Gastrocnemius medialis (tissue), 4 donors: ENCODE measurements at regions not wholly inside any gene's neighbourhood (a gene's known extent, or its start where the extent isn't known, plus 50 kb on each side); places are given as distances from the start of the nearest gene placed in this dataset.

Experiments
- CTCF ChIP-seq, 5 experiments: fragments of 450-650 bp in 3 of 5; fragments of 200-600 bp in 2 of 5; sonication (generic) in 2 of 5; IDR thresholded peaks in 4 of 5; conservative IDR thresholded peaks in 1 of 5; 1 replicate in 4 of 5; 2 replicates in 1 of 5; pipeline ENCODE4 v1.5.1; 2016 to 2019; ENCODE audit warnings: antibody characterized with exemption in 5 of 5, mild to moderate bottlenecking in 3 of 5, moderate library complexity in 3 of 5
- POLR2A ChIP-seq, 2 donors: fragments of 450-650 bp; IDR thresholded peaks; one replicate each; pipeline ENCODE4 v1.6.1; 2017; ENCODE audit warnings: antibody characterized with exemption in 2 of 2, mild to moderate bottlenecking in 2 of 2, moderate library complexity in 2 of 2

- TF ChIP-seq POLR2A (IDR thresholded peaks at IDR 0.05) (no peak), CTCF (IDR thresholded peaks at IDR 0.05 in 4 of 5, conservative IDR thresholded peaks at IDR 0.05 in 1 of 5) (no peak)
These were observed 64.7 kb downstream of the SOX9 start for GRCh38 chr17:72185564-72185963.
